Ovary (tissue), 3 donors: ENCODE measurements at regions not wholly inside any gene's neighbourhood (a gene's known extent, or its start where the extent isn't known, plus 50 kb on each side); places are given as distances from the start of the nearest gene placed in this dataset.
"Not testable (repeated sequence)": the region's sequence is repeated elsewhere in the genome, so short reads cannot be mapped to it uniquely, and the experiment has no call there.

Experiments
- POLR2A ChIP-seq: fragments of 450-650 bp; IDR thresholded peaks from one replicate; pipeline ENCODE4 v1.6.1; 2017; ENCODE audit warnings: antibody characterized with exemption, mild to moderate bottlenecking, moderate library complexity
- TF ChIP-seq, protein P1 (sequence below), 3 donors: fragments of 450-650 bp in 2 of 3; fragments of 200-600 bp in 1 of 3; IDR thresholded peaks; one replicate each; pipeline versions ENCODE4 v1.5.1 to v1.8.0; 2016 to 2022; ENCODE audit warnings: antibody characterized with exemption in 3 of 3, mild to moderate bottlenecking in 1 of 3
- donor health status: DM: no; HTN: no; CAD: no.

DNA sequence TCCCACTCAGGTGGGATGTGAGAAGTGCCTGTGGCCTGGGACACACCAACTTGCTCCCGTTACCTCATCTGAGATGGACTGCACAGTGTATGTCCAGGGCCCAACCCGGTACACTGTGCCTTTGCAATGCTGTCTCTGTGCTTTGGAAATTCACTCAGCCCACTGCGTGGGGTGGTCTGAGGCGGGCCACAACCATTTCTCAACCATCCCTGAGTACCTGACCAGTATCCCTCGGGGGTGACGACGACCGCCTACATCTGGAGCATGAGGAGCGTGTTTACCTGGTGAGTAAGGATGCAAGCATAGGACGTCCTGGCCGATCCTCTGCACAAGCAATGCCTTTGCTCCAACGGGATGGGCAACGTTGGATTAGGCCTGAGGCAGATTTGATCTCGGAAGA is 188.2 kb upstream of the PZP start:
- TF ChIP-seq, protein P1, sequence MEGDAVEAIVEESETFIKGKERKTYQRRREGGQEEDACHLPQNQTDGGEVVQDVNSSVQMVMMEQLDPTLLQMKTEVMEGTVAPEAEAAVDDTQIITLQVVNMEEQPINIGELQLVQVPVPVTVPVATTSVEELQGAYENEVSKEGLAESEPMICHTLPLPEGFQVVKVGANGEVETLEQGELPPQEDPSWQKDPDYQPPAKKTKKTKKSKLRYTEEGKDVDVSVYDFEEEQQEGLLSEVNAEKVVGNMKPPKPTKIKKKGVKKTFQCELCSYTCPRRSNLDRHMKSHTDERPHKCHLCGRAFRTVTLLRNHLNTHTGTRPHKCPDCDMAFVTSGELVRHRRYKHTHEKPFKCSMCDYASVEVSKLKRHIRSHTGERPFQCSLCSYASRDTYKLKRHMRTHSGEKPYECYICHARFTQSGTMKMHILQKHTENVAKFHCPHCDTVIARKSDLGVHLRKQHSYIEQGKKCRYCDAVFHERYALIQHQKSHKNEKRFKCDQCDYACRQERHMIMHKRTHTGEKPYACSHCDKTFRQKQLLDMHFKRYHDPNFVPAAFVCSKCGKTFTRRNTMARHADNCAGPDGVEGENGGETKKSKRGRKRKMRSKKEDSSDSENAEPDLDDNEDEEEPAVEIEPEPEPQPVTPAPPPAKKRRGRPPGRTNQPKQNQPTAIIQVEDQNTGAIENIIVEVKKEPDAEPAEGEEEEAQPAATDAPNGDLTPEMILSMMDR (IDR thresholded peaks at IDR 0.05) = not testable (repeated sequence)
- TF ChIP-seq POLR2A = not testable (repeated sequence)
